SK-N-MC (cell line): ENCODE measurements at regions not wholly inside any gene's neighbourhood (a gene's known extent, or its start where the extent isn't known, plus 50 kb on each side); places are given as distances from the start of the nearest gene placed in this dataset.

Experiments
- DNase-seq: peaks from one replicate; pipeline ENCODE4 v3.0.0-alpha.2; 2011; ENCODE audit warnings: low read depth, low spot score
- H3K27ac ChIP-seq: fragments of 200-600 bp; sonication (generic); 2 replicates; pipeline ENCODE4 v1.5.1; 2016; ENCODE audit warnings: mixed run types
- H3K36me3 ChIP-seq: fragments of 200-600 bp; sonication (generic); 2 replicates; pipeline ENCODE4 v1.6.1; 2017; ENCODE audit warnings: antibody characterized with exemption, low read length, mixed read lengths; ENCODE audit not compliant: insufficient read depth
- H3K4me3 ChIP-seq: fragments of 200-600 bp; sonication (generic); 2 replicates; pipeline ENCODE4 v1.5.1; 2016
- H3K9ac ChIP-seq: fragments of 200-600 bp; sonication (generic); 2 replicates; pipeline ENCODE4 v1.8.0; 2017; ENCODE audit warnings: mixed run types, mixed read lengths; ENCODE audit not compliant: insufficient read length
- H3K9me3 ChIP-seq: fragments of 200-600 bp; sonication (generic); 2 replicates; pipeline ENCODE4 v1.6.1; 2017; ENCODE audit warnings: low read depth, mild to moderate bottlenecking, antibody characterized with exemption, low read length, moderate library complexity, mixed read lengths
- EZH2 ChIP-seq: fragments of 200-600 bp; sonication (generic); IDR thresholded peaks from one replicate; pipeline ENCODE4 v1.6.1; 2017; ENCODE audit warnings: antibody characterized with exemption
- FOXP2 ChIP-seq: optimal IDR thresholded peaks from 2 replicates; pipeline ENCODE3; 2011; ENCODE audit warnings: mild to moderate bottlenecking, moderate library complexity; ENCODE audit not compliant: insufficient read depth; ENCODE audit errors: extremely low read length, control extremely low read depth
- POLR2AphosphoS5 ChIP-seq: IDR thresholded peaks from 2 replicates; pipeline ENCODE4 v1.6.1; 2012; ENCODE audit warnings: mild to moderate bottlenecking, low read depth, low read length, borderline replicate concordance

DNA sequence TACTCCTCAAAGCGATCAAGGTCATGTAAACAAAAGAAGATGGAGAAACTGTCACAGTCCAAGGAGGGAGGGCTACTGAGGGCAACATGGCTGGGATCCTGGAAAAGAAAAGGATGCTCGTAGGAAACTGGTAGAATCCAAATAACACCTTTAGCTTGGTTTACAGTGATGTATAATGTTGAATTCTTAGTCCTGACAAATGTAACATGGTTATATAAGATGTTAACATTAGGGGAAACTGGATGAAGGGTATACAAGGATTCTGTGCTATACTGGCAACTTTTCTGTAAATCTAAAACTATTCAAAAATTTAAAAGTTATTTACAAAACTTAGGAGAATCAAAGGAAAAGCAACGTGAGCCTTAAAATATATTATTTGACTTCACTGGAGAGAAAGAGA lies 257.0 kb downstream of the TTC32 start:
- H3K9ac ChIP-seq, result no peak overlapping the region
- TF ChIP-seq POLR2AphosphoS5 (no peak), FOXP2 (no peak), EZH2 (no peak)
- no peaks in the 10 kb centered on the region for H3K9me3 ChIP-seq
- no peak overlapping the region for H3K4me3 ChIP-seq
- no peak for DNase-seq
- H3K36me3 ChIP-seq, result no peaks in the 10 kb centered on the region
- no peak overlapping the region for H3K27ac ChIP-seq

DNA sequence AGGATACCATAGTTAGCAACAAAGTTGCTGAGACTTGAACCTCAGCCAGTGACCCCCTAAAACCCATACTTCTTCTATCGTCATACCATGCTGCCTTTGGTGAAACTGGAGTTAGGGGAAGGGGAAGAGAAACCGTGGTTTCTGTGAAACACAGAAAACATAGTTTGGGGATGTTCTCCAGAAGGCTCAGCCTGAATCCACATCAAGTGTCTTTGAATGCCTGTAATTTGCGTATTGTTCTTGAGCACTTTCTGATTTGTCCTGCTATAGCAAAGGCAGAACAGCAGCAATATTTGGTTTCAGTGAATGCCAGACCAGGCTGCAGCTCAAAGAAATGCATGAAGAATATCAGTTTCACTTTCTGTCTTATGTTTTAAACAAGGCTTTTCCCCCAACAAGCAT lies 258.7 kb downstream of the TTC32 start:
- TF ChIP-seq EZH2 (no peak), POLR2AphosphoS5 (no peak), FOXP2 (no peak)
- Histone ChIP-seq H3K27ac (no peak overlapping the region), H3K9me3 (no peaks in the 10 kb centered on the region), H3K36me3 (no peaks in the 10 kb centered on the region), H3K4me3 (no peak overlapping the region), H3K9ac (no peak overlapping the region)
- DNase-seq, result no peak

DNA sequence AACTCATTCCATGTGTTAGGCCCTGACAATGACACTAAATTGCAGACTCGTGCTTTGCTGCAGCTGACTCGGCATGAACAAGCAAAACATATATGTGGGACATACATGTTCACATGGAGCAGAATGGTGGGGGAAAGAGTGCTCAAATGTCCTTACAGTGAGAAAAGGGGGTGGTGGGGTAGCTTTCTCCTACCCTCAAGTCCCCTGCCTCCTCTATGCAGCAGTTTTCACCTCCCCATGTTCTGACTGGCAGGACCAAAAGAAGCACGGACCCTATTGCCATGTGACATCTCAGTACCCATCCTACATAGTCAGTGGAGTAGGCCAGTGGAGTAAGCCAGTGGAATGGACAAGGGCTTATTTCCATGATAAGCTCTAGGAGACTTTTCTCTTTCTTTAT lies 259.3 kb downstream of the TTC32 start:
- Histone ChIP-seq H3K9me3 (no peaks in the 10 kb centered on the region), H3K9ac (no peak overlapping the region), H3K36me3 (no peaks in the 10 kb centered on the region), H3K27ac (no peak overlapping the region), H3K4me3 (no peak overlapping the region)
- TF ChIP-seq FOXP2, result no peak
- TF ChIP-seq EZH2, result no peak
- TF ChIP-seq POLR2AphosphoS5, result no peak
- no peak for DNase-seq

DNA sequence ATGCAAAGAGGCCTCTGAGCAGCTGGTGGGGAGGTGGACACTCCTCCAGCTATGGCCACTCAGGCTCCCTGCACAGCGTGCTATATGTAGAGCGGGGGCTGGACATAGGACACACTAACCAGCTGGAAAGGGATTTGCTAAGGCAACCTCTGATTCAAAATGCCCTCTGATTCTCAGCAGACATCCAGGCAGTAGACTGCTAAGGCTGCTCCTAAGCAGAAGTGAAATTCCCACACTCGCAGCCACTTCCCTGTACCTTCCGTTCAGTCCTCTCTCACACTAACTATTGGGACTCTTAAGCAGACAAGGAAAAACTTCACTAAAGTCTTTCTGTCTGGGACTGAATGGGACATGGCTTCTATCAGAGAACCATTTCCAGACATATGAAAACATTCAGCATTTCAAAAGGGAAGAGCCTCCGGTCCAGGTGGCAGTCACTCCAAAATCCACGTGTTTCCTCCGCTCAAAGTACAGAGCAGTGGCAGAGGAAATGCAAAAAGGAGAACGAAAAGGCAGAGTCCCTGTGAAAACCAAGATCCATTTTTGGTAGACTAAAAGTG lies 265.8 kb downstream of the TTC32 start:
- no peaks in the 10 kb centered on the region for H3K36me3 ChIP-seq
- no peak overlapping the region for H3K4me3 ChIP-seq
- no peaks in the 10 kb centered on the region for H3K9me3 ChIP-seq
- no peak overlapping the region for H3K27ac ChIP-seq
- TF ChIP-seq FOXP2 (no peak), POLR2AphosphoS5 (no peak), EZH2 (no peak)
- H3K9ac ChIP-seq, result no peak overlapping the region
- no peak for DNase-seq

DNA sequence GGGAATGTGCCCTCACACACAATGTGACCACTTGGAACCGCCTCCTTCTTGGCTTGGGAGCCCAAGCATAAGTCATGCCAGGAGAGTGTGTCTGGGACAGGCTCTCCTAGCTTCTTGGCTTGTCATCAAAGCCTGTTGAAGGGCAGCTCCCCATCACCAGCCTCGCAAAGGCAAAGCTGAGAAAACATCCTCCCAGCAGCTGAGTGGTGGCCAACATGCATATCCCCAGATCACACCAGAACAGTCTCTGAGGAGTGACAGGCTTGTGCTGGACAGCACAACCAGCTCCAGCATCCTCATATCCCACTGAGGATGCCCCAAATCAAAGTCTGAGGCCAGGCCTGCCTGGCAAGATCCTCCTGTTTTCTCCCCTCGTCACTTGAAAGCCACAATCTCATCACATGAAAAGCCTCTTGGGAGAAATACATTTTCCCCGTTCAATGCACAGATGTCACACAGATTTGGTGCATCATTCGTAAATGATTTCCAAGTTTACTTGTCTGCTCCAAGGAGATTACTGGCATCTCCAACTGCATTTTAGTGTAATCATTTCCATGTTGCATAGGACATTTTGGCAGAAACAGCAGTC lies 269.3 kb downstream of the TTC32 start:
- no peak for DNase-seq
- no peaks in the 10 kb centered on the region for H3K9me3 ChIP-seq
- H3K4me3 ChIP-seq, result no peak overlapping the region
- no peak overlapping the region for H3K9ac ChIP-seq
- no peaks in the 10 kb centered on the region for H3K36me3 ChIP-seq
- H3K27ac ChIP-seq, result no peak overlapping the region
- TF ChIP-seq EZH2, result no peak
- TF ChIP-seq FOXP2, result no peak
- TF ChIP-seq POLR2AphosphoS5, result no peak

DNA sequence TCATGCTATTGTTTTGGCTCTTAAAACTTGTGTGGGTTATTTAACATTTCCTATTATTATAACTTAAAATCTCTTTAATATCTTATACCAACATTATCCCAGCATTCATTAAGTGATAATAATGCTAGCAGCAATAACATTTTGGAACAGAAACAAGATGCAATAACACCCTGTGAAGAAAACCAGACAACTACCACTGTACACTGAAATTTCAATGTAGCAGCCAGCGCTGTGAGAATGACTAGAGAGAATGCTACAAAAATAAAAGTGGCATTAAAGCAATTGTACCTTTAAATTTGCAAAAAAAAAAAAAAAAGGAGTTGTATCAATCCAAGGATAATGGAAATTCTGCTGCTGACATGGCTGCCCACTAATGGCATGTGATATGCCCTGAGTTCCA lies 269.9 kb downstream of the TTC32 start:
- H3K9me3 ChIP-seq, result no peaks in the 10 kb centered on the region
- H3K36me3 ChIP-seq, result no peaks in the 10 kb centered on the region
- no peak for DNase-seq
- no peak overlapping the region for H3K4me3 ChIP-seq
- no peak for TF ChIP-seq FOXP2
- TF ChIP-seq POLR2AphosphoS5, result no peak
- no peak overlapping the region for H3K27ac ChIP-seq
- H3K9ac ChIP-seq, result no peak overlapping the region

DNA sequence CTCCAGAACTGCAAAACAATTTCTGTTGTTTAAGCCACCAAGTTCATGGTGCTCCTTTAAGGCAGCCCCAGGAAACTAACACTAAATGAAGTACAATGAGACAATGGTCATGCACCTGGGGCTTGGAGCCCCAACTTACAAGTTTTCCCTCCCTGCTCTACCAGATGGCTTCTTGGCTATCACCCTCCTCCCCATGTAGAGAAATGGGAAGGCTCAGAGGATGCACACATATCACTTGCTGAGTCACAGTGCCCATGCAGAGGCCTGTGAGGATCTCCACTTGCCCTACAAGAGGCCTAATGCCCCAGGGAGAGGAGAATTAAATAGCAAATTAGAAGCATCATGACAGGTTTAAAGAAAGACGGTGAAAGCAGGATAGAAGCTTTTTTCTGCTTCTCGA lies 270.9 kb downstream of the TTC32 start:
- no peak overlapping the region for H3K4me3 ChIP-seq
- no peak overlapping the region for H3K9ac ChIP-seq
- no peak for TF ChIP-seq FOXP2
- TF ChIP-seq EZH2, result no peak
- TF ChIP-seq POLR2AphosphoS5, result no peak
- no peaks in the 10 kb centered on the region for H3K36me3 ChIP-seq
- H3K9me3 ChIP-seq, result no peaks in the 10 kb centered on the region
- DNase-seq, result no peak
- H3K27ac ChIP-seq, result no peak overlapping the region

DNA sequence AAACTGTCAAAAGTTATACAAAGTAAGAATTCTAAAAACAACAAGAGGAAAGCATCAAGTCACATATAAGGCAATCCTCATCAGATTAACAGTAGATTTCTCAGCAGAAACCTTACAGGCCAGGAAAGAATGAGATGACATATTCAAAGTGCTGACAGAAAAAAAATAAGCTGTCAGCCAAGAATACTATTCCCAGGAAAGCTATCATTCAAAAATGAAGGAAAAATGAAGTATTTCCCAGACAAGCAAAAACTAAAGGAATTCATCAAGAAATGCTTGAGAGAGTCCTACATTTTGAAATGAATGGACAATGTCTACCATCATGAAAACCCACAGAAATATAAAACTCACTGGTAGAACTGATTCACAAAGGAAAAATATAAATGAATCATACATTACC lies 268.9 kb upstream of the OSR1 start:
- no peak overlapping the region for H3K27ac ChIP-seq
- no peaks in the 10 kb centered on the region for H3K36me3 ChIP-seq
- H3K4me3 ChIP-seq, result no peak overlapping the region
- TF ChIP-seq EZH2, result no peak
- no peak for TF ChIP-seq FOXP2
- no peak for TF ChIP-seq POLR2AphosphoS5
- no peaks in the 10 kb centered on the region for H3K9me3 ChIP-seq
- no peak for DNase-seq
- no peak overlapping the region for H3K9ac ChIP-seq

DNA sequence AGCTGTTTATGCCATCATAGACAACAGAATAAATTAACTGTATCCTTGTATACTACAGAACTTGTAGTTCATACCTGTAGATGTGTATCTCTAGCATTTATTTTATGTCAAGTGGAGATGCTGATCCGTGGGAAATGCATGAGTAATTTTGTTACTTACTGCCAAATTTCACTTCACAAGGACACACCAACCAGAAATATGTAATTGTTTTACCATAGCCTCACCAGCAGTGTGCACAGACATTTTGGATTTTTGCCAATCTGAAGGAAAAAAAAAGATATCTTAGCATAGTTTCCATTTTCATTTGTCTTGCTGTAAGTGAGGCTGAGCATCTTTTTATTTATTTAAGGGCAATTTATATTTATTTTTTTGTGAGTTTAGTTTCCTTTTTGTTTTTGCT lies 265.1 kb upstream of the OSR1 start:
- TF ChIP-seq FOXP2 (no peak), POLR2AphosphoS5 (no peak), EZH2 (no peak)
- no peak for DNase-seq
- H3K27ac ChIP-seq, result no peak overlapping the region

More for the DNA sequence above, 265.1 kb upstream of the OSR1 start:
- H3K9me3 ChIP-seq, result no peaks in the 10 kb centered on the region
- H3K4me3 ChIP-seq, result no peak overlapping the region
- H3K9ac ChIP-seq, result no peak overlapping the region
- no peaks in the 10 kb centered on the region for H3K36me3 ChIP-seq
